ENCODE measurements at regions not wholly inside any gene's neighbourhood (a gene's known extent, or its start where the extent isn't known, plus 50 kb on each side); places are given as distances from the start of the nearest gene placed in this dataset.

GRCh38 chr2:128543646-128544045 is 225.0 kb upstream of the HS6ST1 start:
- Histone ChIP-seq H3K9ac (ENCODE audit: insufficient read depth, low read length) (no peak overlapping the region), H4K20me1 (ENCODE audit: control insufficient read depth, extremely low read depth, insufficient read depth, low read length) (no peaks in the 10 kb centered on the region), H3K4me1 (ENCODE audit: control insufficient read depth, extremely low read depth, insufficient read depth, low read length) (no peaks in the 10 kb centered on the region), H3K4me3 (replicated peaks in 1 of 4; ENCODE audit: control extremely low read depth in 1 of 4, insufficient read depth in 1 of 4, low read depth in 3 of 4, low read length in 4 of 4) (no peak overlapping the region), H2AFZ (ENCODE audit: low read length) (no peak overlapping the region), H3K9me3 (ENCODE audit: control insufficient read depth, insufficient read depth, low read depth, low read length) (no peaks in the 10 kb centered on the region), H3K36me3 (ENCODE audit: control insufficient read depth, insufficient read depth, low read length) (no peaks in the 10 kb centered on the region), H3K27me3 (ENCODE audit: control insufficient read depth, insufficient read depth, low read length) (no peaks in the 10 kb centered on the region), H3K4me2 (ENCODE audit: extremely low read depth, insufficient read depth, low read length) (no peak overlapping the region), H3K79me2 (ENCODE audit: control insufficient read depth, insufficient read depth, low read length) (no peaks in the 10 kb centered on the region), H3K27ac (ENCODE audit: insufficient read depth, low read length) (no peak overlapping the region)
- no peak for DNase-seq (ENCODE audit: low read depth in 2 of 2)
- no peak for TF ChIP-seq CTCF (conservative IDR thresholded peaks at IDR 0.05 in 1 of 2, IDR thresholded peaks at IDR 0.05 in 1 of 2; ENCODE audit: low read depth in 1 of 2, low read length in 2 of 2)
- TF ChIP-seq EZH2 (IDR thresholded peaks at IDR 0.05; ENCODE audit: low read length, missing control alignments), result no peak

- H3K4me2 ChIP-seq (ENCODE audit: extremely low read depth, insufficient read depth, low read length), result no peak overlapping the region
- H3K4me3 ChIP-seq (replicated peaks in 1 of 4; ENCODE audit: control extremely low read depth in 1 of 4, insufficient read depth in 1 of 4, low read depth in 3 of 4, low read length in 4 of 4), result no peak overlapping the region
- no peaks in the 10 kb centered on the region for H3K27me3 ChIP-seq (ENCODE audit: control insufficient read depth, insufficient read depth, low read length)
- no peak for TF ChIP-seq CTCF (conservative IDR thresholded peaks at IDR 0.05 in 1 of 2, IDR thresholded peaks at IDR 0.05 in 1 of 2; ENCODE audit: low read depth in 1 of 2, low read length in 2 of 2)
- TF ChIP-seq EZH2 (IDR thresholded peaks at IDR 0.05; ENCODE audit: low read length, missing control alignments), result no peak
- no peaks in the 10 kb centered on the region for H3K4me1 ChIP-seq (ENCODE audit: control insufficient read depth, extremely low read depth, insufficient read depth, low read length)
- H3K36me3 ChIP-seq (ENCODE audit: control insufficient read depth, insufficient read depth, low read length), result no peaks in the 10 kb centered on the region
- H2AFZ ChIP-seq (ENCODE audit: low read length), result no peak overlapping the region
- no peaks in the 10 kb centered on the region for H3K79me2 ChIP-seq (ENCODE audit: control insufficient read depth, insufficient read depth, low read length)
- no peak overlapping the region for H3K27ac ChIP-seq (ENCODE audit: insufficient read depth, low read length)
- no peaks in the 10 kb centered on the region for H3K9me3 ChIP-seq (ENCODE audit: control insufficient read depth, insufficient read depth, low read depth, low read length)
- no peak overlapping the region for H3K9ac ChIP-seq (ENCODE audit: insufficient read depth, low read length)
- no peak for DNase-seq (ENCODE audit: low read depth in 2 of 2)
- no peaks in the 10 kb centered on the region for H4K20me1 ChIP-seq (ENCODE audit: control insufficient read depth, extremely low read depth, insufficient read depth, low read length)
Observed at GRCh38 chr2:128544321-128545037, 225.8 kb upstream of the HS6ST1 start.

GRCh38 chr2:128545085-128545484 is 226.4 kb upstream of the HS6ST1 start:
- Histone ChIP-seq H3K4me2 (ENCODE audit: extremely low read depth, insufficient read depth, low read length) (no peak overlapping the region), H3K9ac (ENCODE audit: insufficient read depth, low read length) (no peak overlapping the region), H3K79me2 (ENCODE audit: control insufficient read depth, insufficient read depth, low read length) (no peaks in the 10 kb centered on the region), H3K4me3 (replicated peaks in 1 of 4; ENCODE audit: control extremely low read depth in 1 of 4, insufficient read depth in 1 of 4, low read depth in 3 of 4, low read length in 4 of 4) (no peak overlapping the region), H3K36me3 (ENCODE audit: control insufficient read depth, insufficient read depth, low read length) (no peaks in the 10 kb centered on the region), H3K9me3 (ENCODE audit: control insufficient read depth, insufficient read depth, low read depth, low read length) (no peaks in the 10 kb centered on the region), H2AFZ (ENCODE audit: low read length) (no peak overlapping the region), H3K27me3 (ENCODE audit: control insufficient read depth, insufficient read depth, low read length) (no peaks in the 10 kb centered on the region), H3K4me1 (ENCODE audit: control insufficient read depth, extremely low read depth, insufficient read depth, low read length) (no peaks in the 10 kb centered on the region), H4K20me1 (ENCODE audit: control insufficient read depth, extremely low read depth, insufficient read depth, low read length) (no peaks in the 10 kb centered on the region), H3K27ac (ENCODE audit: insufficient read depth, low read length) (no peak overlapping the region)
- TF ChIP-seq CTCF (conservative IDR thresholded peaks at IDR 0.05 in 1 of 2, IDR thresholded peaks at IDR 0.05 in 1 of 2; ENCODE audit: low read depth in 1 of 2, low read length in 2 of 2), result no peak
- TF ChIP-seq EZH2 (IDR thresholded peaks at IDR 0.05; ENCODE audit: low read length, missing control alignments), result no peak
- no peak for DNase-seq (ENCODE audit: low read depth in 2 of 2)
